ENCODE measurements at regions not wholly inside any gene's neighbourhood (a gene's known extent, or its start where the extent isn't known, plus 50 kb on each side); places are given as distances from the start of the nearest gene placed in this dataset.

DNA sequence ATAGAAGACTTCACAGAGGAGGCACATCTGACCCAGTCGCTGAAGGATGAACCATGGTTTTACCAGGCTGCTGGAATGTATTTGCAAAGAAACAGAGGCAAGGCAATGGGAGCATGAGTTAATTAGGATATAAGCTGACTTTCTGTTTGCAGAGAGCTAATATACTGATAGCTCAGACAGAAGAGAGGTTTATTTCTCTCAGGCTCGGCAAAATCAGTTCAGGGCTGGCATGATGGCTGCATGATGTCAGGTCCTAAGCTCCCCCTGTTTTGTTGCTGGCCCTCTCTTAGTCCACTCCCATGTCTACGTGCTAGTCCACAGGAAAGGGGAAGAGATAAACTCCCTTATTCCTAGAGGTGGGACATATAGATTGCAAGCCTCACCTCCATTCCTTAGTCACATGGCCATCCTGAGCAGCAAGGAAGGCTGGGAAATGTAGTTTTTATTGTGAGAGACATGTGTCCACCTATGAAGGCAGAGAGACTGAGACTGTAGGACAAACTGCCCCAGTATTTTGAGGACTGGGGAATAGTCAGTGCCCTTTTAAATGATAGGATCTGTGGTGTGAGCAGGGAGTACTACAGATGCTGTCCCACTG, 224.5 kb downstream of the VRK1 start:
- Histone ChIP-seq H3K4me3 (ENCODE audit: low read length) (no peak overlapping the region), H3K27me3 (ENCODE audit: control insufficient read depth, insufficient read depth, low read length) (peaks cover 5% of the 10 kb centered on the region), H3K4me1 (ENCODE audit: control insufficient read depth, insufficient read depth, low read length) (no peaks in the 10 kb centered on the region), H3K9ac (ENCODE audit: low read length) (no peak overlapping the region), H3K9me3 (ENCODE audit: control insufficient read depth, low read length) (no peaks in the 10 kb centered on the region), H3K36me3 (ENCODE audit: control insufficient read depth, insufficient read depth, low read length) (no peaks in the 10 kb centered on the region)

DNA sequence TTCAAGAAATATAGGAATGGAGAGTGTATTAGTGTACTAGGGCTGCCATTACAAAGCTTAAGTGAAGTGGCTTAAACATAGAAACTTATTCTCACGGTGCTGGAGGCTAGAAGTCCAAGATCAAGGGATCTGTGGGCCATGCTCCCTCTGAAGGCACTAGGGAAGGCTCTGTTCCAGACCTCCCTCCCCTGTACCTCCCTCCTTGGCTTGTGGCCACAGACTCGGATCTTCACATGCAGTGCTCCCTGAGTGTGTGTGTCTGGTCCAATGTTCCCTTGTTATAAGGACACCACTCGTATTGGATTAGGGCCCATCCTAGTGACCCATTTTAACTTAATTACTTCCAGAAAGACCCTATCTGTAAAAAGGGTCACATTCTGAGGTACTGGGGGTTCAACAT, 225.6 kb downstream of the VRK1 start:
- no peaks in the 10 kb centered on the region for H3K36me3 ChIP-seq (ENCODE audit: control insufficient read depth, insufficient read depth, low read length)
- no peaks in the 10 kb centered on the region for H3K9me3 ChIP-seq (ENCODE audit: control insufficient read depth, low read length)
- H3K27me3 ChIP-seq (ENCODE audit: control insufficient read depth, insufficient read depth, low read length) = peaks cover 5% of the 10 kb centered on the region
- H3K9ac ChIP-seq (ENCODE audit: low read length) = no peak overlapping the region
- H3K4me3 ChIP-seq (ENCODE audit: low read length) = no peak overlapping the region
- H3K4me1 ChIP-seq (ENCODE audit: control insufficient read depth, insufficient read depth, low read length) = no peaks in the 10 kb centered on the region

DNA sequence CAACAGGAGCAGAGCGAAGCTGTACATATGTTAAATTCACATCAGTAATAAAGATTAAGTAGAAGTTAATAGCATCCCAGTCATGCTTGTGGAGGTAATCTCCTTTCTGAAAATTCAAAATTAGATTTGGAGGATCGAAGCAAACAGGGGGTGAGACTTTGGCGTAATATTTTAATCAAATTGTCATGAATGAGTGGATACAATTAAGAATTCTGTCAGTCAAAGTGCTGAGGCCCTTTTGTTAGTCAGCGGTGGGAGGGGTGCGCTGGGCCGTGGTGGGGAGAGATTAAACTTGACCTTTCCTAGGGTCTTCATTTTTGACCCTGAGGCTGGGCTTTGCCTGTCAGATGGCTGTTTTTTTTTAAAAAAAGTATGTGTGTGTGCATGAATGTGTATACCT, 226.7 kb downstream of the VRK1 start:
- H3K4me3 ChIP-seq (ENCODE audit: low read length) = no peak overlapping the region
- peaks cover 5% of the 10 kb centered on the region for H3K27me3 ChIP-seq (ENCODE audit: control insufficient read depth, insufficient read depth, low read length)
- no peaks in the 10 kb centered on the region for H3K36me3 ChIP-seq (ENCODE audit: control insufficient read depth, insufficient read depth, low read length)
- no peaks in the 10 kb centered on the region for H3K9me3 ChIP-seq (ENCODE audit: control insufficient read depth, low read length)
- H3K9ac ChIP-seq (ENCODE audit: low read length) = no peak overlapping the region
- H3K4me1 ChIP-seq (ENCODE audit: control insufficient read depth, insufficient read depth, low read length) = no peaks in the 10 kb centered on the region

DNA sequence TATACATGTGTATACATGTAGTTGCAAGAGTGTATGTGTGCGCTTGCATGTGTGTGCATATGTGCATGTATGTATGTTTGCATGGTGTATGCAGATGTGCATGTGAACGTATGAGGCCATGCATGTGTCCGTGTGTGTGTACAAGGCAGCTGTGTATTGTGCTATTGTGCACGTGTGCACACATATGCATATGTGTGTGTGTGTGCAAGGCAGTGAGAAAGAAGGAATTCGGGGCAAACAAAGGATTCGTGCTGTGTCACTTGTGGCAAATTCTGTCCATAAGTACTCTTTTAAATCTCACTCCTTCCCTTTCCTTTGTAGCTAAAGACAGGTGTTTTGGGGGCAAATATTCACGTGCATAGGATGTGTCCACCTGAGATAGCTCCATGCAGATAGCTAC, 227.1 kb downstream of the VRK1 start:
- Histone ChIP-seq H3K9ac (ENCODE audit: low read length) (no peak overlapping the region), H3K4me3 (ENCODE audit: low read length) (no peak overlapping the region), H3K36me3 (ENCODE audit: control insufficient read depth, insufficient read depth, low read length) (no peaks in the 10 kb centered on the region), H3K9me3 (ENCODE audit: control insufficient read depth, low read length) (no peaks in the 10 kb centered on the region), H3K4me1 (ENCODE audit: control insufficient read depth, insufficient read depth, low read length) (no peaks in the 10 kb centered on the region), H3K27me3 (ENCODE audit: control insufficient read depth, insufficient read depth, low read length) (peaks cover 5% of the 10 kb centered on the region)

DNA sequence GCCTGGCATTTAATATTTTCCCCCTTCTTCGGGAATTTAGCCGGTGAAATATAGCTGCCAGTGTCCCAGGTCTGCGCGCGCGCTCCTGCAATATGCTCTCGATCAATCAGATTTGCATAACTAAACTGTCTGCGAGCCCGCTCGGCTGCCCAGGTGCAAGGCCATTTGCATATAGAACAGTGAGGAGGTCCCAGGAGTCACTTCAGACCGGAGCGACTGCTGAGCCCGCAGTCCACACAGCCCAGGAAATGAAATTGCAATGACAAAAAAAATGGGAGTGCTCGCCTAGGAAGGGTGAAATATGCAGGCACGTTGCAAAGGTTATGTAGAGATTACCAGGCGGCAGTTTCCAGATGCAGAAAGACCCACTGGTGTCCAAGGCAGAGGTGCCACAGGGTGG, 228.5 kb downstream of the VRK1 start:
- Histone ChIP-seq H3K27me3 (ENCODE audit: control insufficient read depth, insufficient read depth, low read length) (peaks cover 5% of the 10 kb centered on the region), H3K9ac (ENCODE audit: low read length) (no peak overlapping the region), H3K4me3 (ENCODE audit: low read length) (no peak overlapping the region), H3K4me1 (ENCODE audit: control insufficient read depth, insufficient read depth, low read length) (no peaks in the 10 kb centered on the region), H3K36me3 (ENCODE audit: control insufficient read depth, insufficient read depth, low read length) (no peaks in the 10 kb centered on the region), H3K9me3 (ENCODE audit: control insufficient read depth, low read length) (no peaks in the 10 kb centered on the region)

DNA sequence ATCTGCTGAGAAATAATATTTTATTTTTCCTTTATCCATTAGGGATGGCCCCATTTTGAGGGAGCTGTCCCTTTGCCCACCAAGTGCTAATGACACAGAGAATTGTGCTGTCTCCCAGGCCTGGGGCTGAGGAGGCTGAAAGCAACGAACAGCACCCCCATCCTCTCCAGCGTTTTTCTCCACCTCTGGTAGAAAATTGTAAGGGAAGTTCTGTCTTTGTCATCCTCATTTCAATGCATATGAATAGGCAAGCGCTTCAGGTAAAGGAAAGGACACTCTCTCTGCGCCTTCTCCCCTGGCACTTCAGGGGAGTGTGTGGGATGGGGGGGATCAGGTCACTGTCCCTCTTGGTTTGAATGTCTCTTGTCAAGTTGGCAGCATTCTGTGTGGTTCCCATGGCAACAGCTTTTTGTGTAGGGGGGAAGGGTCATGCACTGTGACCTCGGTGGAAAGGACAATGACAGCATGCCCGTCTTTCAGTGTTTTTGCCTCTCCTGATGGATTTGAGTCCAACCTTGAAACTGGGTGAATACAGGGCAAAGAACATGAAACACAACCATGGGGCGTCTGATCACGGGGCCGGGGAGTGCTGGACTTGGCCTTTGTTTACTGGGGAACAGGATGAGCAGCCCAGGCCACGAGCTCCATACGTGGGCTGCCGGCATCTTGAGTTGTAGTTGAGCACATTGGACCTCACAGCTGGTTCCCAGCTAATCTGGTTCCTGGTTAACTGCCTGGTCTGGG, 230.2 kb downstream of the VRK1 start:
- Histone ChIP-seq H3K4me1 (ENCODE audit: control insufficient read depth, insufficient read depth, low read length) (no peaks in the 10 kb centered on the region), H3K4me3 (ENCODE audit: low read length) (no peak overlapping the region), H3K36me3 (ENCODE audit: control insufficient read depth, insufficient read depth, low read length) (no peaks in the 10 kb centered on the region), H3K27me3 (ENCODE audit: control insufficient read depth, insufficient read depth, low read length) (peaks cover 5% of the 10 kb centered on the region), H3K9me3 (ENCODE audit: control insufficient read depth, low read length) (no peaks in the 10 kb centered on the region), H3K9ac (ENCODE audit: low read length) (no peak overlapping the region)

DNA sequence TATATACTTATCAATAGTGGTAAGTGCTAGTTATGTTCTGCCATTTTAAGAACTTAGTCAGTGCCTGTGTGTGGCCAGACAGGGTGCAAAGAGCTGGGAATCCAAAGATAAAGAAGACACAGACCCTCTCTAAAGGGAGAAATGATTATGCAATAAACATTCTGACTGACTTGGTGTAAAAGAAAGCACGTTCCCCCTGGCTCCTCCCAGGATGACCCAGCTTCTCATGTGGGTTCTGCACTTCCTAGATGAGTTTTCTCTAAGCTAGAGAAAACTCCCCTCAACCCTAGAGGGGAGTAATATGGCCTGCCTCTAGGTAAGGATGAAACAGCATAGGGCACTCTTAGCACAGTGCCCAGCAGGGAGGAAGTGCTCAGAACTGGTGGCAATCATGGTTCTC, 231.2 kb downstream of the VRK1 start:
- Histone ChIP-seq H3K4me1 (ENCODE audit: control insufficient read depth, insufficient read depth, low read length) (no peaks in the 10 kb centered on the region), H3K27me3 (ENCODE audit: control insufficient read depth, insufficient read depth, low read length) (peaks cover 12% of the 10 kb centered on the region), H3K9me3 (ENCODE audit: control insufficient read depth, low read length) (no peaks in the 10 kb centered on the region), H3K9ac (ENCODE audit: low read length) (no peak overlapping the region), H3K36me3 (ENCODE audit: control insufficient read depth, insufficient read depth, low read length) (no peaks in the 10 kb centered on the region), H3K4me3 (ENCODE audit: low read length) (no peak overlapping the region)

GRCh38 chr14:97029800-97030199, 232.6 kb downstream of the VRK1 start:
- Histone ChIP-seq H3K9ac (ENCODE audit: low read length) (no peak overlapping the region), H3K4me1 (ENCODE audit: control insufficient read depth, insufficient read depth, low read length) (no peaks in the 10 kb centered on the region), H3K27me3 (ENCODE audit: control insufficient read depth, insufficient read depth, low read length) (peaks cover 16% of the 10 kb centered on the region), H3K36me3 (ENCODE audit: control insufficient read depth, insufficient read depth, low read length) (no peaks in the 10 kb centered on the region), H3K9me3 (ENCODE audit: control insufficient read depth, low read length) (no peaks in the 10 kb centered on the region), H3K4me3 (ENCODE audit: low read length) (no peak overlapping the region)

DNA sequence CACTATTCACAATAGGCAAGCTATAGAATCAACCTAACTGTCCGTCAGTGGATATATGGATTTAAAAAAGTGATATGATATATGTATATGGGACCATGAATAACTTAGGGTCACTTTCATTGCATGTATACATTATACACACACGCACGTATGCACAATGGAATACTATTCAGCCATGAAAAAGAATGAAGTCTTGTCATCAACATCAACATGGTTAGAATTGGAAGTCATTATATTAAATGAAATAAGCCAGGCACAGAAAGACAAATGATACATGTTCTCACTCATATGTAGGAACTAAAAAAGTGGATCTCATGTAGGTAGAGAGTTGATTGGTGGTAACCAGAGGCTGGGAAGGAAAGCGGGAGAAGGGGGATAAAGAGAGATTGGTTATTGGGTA, 234.3 kb downstream of the VRK1 start:
- Histone ChIP-seq H3K4me3 (ENCODE audit: low read length) (no peak overlapping the region), H3K9ac (ENCODE audit: low read length) (no peak overlapping the region), H3K9me3 (ENCODE audit: control insufficient read depth, low read length) (no peaks in the 10 kb centered on the region), H3K4me1 (ENCODE audit: control insufficient read depth, insufficient read depth, low read length) (no peaks in the 10 kb centered on the region), H3K27me3 (ENCODE audit: control insufficient read depth, insufficient read depth, low read length) (peaks cover 11% of the 10 kb centered on the region), H3K36me3 (ENCODE audit: control insufficient read depth, insufficient read depth, low read length) (no peaks in the 10 kb centered on the region)

DNA sequence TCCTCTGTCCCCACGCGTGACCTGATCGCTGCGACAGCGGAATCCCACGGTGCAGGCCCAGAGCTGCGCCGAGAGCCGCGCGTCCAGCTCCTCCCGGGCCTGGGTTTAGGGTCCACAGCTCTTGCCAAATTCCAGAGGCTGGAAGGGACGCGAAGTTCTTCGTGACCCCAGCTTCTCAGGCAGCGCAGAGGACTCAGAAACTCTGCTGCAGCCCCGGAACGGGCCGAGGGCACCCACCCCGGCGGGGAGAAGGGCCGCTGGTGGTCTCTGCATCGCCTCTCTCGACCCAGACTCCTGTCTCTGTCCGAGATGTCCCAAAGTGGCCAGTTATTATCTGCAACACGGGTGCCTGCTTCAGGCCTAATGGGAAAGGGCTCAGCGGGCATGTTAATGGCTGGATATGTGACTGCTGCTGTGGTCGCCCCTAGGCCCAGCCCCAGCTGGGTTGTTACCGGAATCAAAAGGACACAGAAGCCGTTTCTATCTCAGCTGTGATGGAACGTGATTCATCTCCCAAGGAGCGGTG, 236.4 kb downstream of the VRK1 start:
- Histone ChIP-seq H3K4me3 (ENCODE audit: low read length) (no peak overlapping the region), H3K4me1 (ENCODE audit: control insufficient read depth, insufficient read depth, low read length) (no peaks in the 10 kb centered on the region), H3K9me3 (ENCODE audit: control insufficient read depth, low read length) (no peaks in the 10 kb centered on the region), H3K9ac (ENCODE audit: low read length) (no peak overlapping the region), H3K36me3 (ENCODE audit: control insufficient read depth, insufficient read depth, low read length) (no peaks in the 10 kb centered on the region), H3K27me3 (ENCODE audit: control insufficient read depth, insufficient read depth, low read length) (peaks cover 11% of the 10 kb centered on the region)

GRCh38 chr14:97036086-97036852, 239.1 kb downstream of the VRK1 start:
- Histone ChIP-seq H3K36me3 (ENCODE audit: control insufficient read depth, insufficient read depth, low read length) (no peaks in the 10 kb centered on the region), H3K4me3 (ENCODE audit: low read length) (no peak overlapping the region), H3K9ac (ENCODE audit: low read length) (no peak overlapping the region), H3K9me3 (ENCODE audit: control insufficient read depth, low read length) (no peaks in the 10 kb centered on the region), H3K27me3 (ENCODE audit: control insufficient read depth, insufficient read depth, low read length) (peaks cover 11% of the 10 kb centered on the region), H3K4me1 (ENCODE audit: control insufficient read depth, insufficient read depth, low read length) (no peaks in the 10 kb centered on the region)

DNA sequence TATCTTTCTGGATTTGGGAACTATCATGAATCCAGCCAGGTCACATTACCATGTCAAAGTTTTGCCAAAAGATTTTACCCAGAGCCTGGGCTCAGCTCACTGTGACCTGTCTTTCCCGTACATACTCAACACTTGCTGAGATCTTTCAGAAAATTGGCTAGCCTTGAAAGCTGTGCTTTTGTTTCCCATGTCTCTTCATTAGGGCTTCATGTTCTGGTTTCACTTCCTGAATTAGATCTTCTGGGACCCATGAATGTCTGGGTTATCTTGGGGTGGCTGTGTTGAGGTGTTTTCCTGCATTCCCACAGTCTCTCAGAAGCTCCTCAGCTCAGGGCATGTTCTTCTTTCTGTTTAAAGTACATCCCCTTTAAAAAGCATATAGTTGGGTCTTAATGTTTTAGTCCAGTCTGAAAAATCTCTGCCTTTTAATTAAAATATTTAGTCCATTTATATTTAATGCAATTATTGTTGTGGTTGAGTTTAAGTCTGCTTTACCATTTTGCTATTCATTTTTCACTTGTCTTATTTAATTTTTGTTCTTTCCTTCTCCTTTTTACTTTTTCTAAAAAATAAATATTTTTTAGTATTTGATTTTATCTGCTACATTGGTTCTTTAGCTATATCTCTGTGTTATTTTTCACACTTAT, 242.7 kb downstream of the VRK1 start:
- H3K9ac ChIP-seq (ENCODE audit: low read length) = no peak overlapping the region
- H3K36me3 ChIP-seq (ENCODE audit: control insufficient read depth, insufficient read depth, low read length) = no peaks in the 10 kb centered on the region
- no peak overlapping the region for H3K4me3 ChIP-seq (ENCODE audit: low read length)
- no peaks in the 10 kb centered on the region for H3K27me3 ChIP-seq (ENCODE audit: control insufficient read depth, insufficient read depth, low read length)
- no peaks in the 10 kb centered on the region for H3K4me1 ChIP-seq (ENCODE audit: control insufficient read depth, insufficient read depth, low read length)
- H3K9me3 ChIP-seq (ENCODE audit: control insufficient read depth, low read length) = no peaks in the 10 kb centered on the region

Data from mucosa of stomach (tissue), 1 donor.